ENCODE measurements at regions not wholly inside any gene's neighbourhood (a gene's known extent, or its start where the extent isn't known, plus 50 kb on each side); places are given as distances from the start of the nearest gene placed in this dataset.

DNA sequence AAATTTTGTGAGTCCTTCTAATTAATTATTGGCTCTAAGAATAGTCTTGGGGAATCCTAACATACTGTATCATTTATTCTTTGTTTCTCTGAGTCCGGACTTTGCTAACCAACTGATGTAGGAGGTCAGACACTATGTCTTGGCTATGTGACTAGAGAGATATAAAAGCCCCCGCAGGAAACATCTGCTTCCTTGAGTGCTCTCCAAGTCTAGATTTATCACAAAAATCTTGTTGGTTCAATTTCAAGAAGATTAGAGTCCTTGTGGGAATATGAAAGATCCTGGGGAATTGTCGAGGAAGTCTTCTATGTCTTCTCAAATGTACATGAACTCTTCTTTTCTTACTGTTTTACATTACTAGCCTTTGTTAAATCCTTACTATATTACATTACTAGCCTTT is 1712.5 kb downstream of the NCAM2 start:
- TF ChIP-seq, protein P1, sequence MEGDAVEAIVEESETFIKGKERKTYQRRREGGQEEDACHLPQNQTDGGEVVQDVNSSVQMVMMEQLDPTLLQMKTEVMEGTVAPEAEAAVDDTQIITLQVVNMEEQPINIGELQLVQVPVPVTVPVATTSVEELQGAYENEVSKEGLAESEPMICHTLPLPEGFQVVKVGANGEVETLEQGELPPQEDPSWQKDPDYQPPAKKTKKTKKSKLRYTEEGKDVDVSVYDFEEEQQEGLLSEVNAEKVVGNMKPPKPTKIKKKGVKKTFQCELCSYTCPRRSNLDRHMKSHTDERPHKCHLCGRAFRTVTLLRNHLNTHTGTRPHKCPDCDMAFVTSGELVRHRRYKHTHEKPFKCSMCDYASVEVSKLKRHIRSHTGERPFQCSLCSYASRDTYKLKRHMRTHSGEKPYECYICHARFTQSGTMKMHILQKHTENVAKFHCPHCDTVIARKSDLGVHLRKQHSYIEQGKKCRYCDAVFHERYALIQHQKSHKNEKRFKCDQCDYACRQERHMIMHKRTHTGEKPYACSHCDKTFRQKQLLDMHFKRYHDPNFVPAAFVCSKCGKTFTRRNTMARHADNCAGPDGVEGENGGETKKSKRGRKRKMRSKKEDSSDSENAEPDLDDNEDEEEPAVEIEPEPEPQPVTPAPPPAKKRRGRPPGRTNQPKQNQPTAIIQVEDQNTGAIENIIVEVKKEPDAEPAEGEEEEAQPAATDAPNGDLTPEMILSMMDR (IDR thresholded peaks at IDR 0.05) = no peak
- TF ChIP-seq POLR2AphosphoS5 (IDR thresholded peaks at IDR 0.05) = no peak

Measured in breast epithelium (tissue), 3 donors.